Cerebellar nuclear complex (tissue), 1 donor: ENCODE measurements at regions not wholly inside any gene's neighbourhood (a gene's known extent, or its start where the extent isn't known, plus 50 kb on each side); places are given as distances from the start of the nearest gene placed in this dataset.
"Not testable (repeated sequence)": the region's sequence is repeated elsewhere in the genome, so short reads cannot be mapped to it uniquely, and the experiment has no call there.

Source experiments
- DNase-seq, 2 experiments: peaks; one replicate each; lab custom pipeline; 2025; lab: John Stamatoyannopoulos, UW

- DNase-seq = not testable (repeated sequence)
These were observed 467.2 kb downstream of the EPHA7 start for GRCh38 chr6:92952111-92952510.

- DNase-seq = no peak
These were observed 473.6 kb downstream of the EPHA7 start for GRCh38 chr6:92945799-92946198.

GRCh38 chr6:92944132-92944531 lies 475.2 kb downstream of the EPHA7 start:
- no peak for DNase-seq

- DNase-seq = no peak
These were observed 476.8 kb downstream of the EPHA7 start for GRCh38 chr6:92942549-92942948.

- DNase-seq = no peak
These were observed 484.7 kb downstream of the EPHA7 start for GRCh38 chr6:92934625-92935024.

GRCh38 chr6:92930171-92930570 lies 489.2 kb downstream of the EPHA7 start:
- no peak for DNase-seq

- DNase-seq = no peak
These were observed 497.0 kb downstream of the EPHA7 start for GRCh38 chr6:92922216-92922806.

GRCh38 chr6:92915466-92915865 lies 503.9 kb downstream of the EPHA7 start:
- DNase-seq = no peak

- DNase-seq = no peak
These were observed 508.1 kb downstream of the EPHA7 start for GRCh38 chr6:92911301-92911700.

- DNase-seq = no peak
These were observed 508.7 kb downstream of the EPHA7 start for GRCh38 chr6:92910646-92911045.

GRCh38 chr6:92906385-92906784 lies 513.0 kb downstream of the EPHA7 start:
- no peak for DNase-seq

GRCh38 chr6:92893741-92894140 lies 525.6 kb downstream of the EPHA7 start:
- no peak for DNase-seq

GRCh38 chr6:92892626-92893170 lies 526.7 kb downstream of the EPHA7 start:
- no peak for DNase-seq

- no peak for DNase-seq
These were observed 531.0 kb downstream of the EPHA7 start for GRCh38 chr6:92888316-92888715.

GRCh38 chr6:92887871-92888270 lies 531.5 kb downstream of the EPHA7 start:
- no peak for DNase-seq

- no peak for DNase-seq
These were observed 539.8 kb downstream of the EPHA7 start for GRCh38 chr6:92879526-92879925.

GRCh38 chr6:92864966-92865555 lies 554.3 kb downstream of the EPHA7 start:
- DNase-seq = no peak

- no peak for DNase-seq
These were observed 569.7 kb downstream of the EPHA7 start for GRCh38 chr6:92849636-92850035.

- no peak for DNase-seq
These were observed 570.5 kb downstream of the EPHA7 start for GRCh38 chr6:92848901-92849300.

- no peak for DNase-seq
These were observed 570.9 kb downstream of the EPHA7 start for GRCh38 chr6:92848459-92848858.

- no peak for DNase-seq
These were observed 571.4 kb downstream of the EPHA7 start for GRCh38 chr6:92847988-92848387.

GRCh38 chr6:92840246-92840930 lies 579.0 kb downstream of the EPHA7 start:
- DNase-seq = no peak

GRCh38 chr6:92828788-92829187 lies 590.6 kb downstream of the EPHA7 start:
- DNase-seq = no peak
